Bronchial epithelial cell (primary cell): ENCODE measurements at regions not wholly inside any gene's neighbourhood (a gene's known extent, or its start where the extent isn't known, plus 50 kb on each side); places are given as distances from the start of the nearest gene placed in this dataset.

Experiments
- DNase-seq: peaks from one replicate; pipeline ENCODE4 v3.0.0-alpha.2; 2010; ENCODE audit warnings: low read depth
- FAIRE-seq: peaks from 2 replicates; lab custom pipeline; 2011; peaks lifted over from hg19 to GRCh38; lab: Jason Lieb, UNC
- H3K27me3 ChIP-seq: 2 replicates; pipeline ENCODE4 v1.5.1; 2011; ENCODE audit warnings: low read length; ENCODE audit not compliant: control insufficient read depth, insufficient read depth
- H3K36me3 ChIP-seq: 2 replicates; pipeline ENCODE4 v1.5.1; 2011; ENCODE audit warnings: low read length; ENCODE audit not compliant: control insufficient read depth, insufficient read depth
- H3K4me3 ChIP-seq: 2 replicates; pipeline ENCODE4 v1.5.1; 2011; ENCODE audit warnings: mild to moderate bottlenecking, low read depth, low read length, control low read depth
- CTCF ChIP-seq: IDR thresholded peaks from 2 replicates; pipeline ENCODE4 v1.5.1; 2011; ENCODE audit warnings: mild to moderate bottlenecking, moderate library complexity, low read length, control low read depth, inconsistent platforms; ENCODE audit not compliant: insufficient read depth, severe bottlenecking

GRCh38 chr16:80105160-80105559 is 435.6 kb upstream of the DYNLRB2 start:
- TF ChIP-seq CTCF: no peak

GRCh38 chr16:80104401-80104800 is 436.4 kb upstream of the DYNLRB2 start:
- DNase-seq: peak; percentile 45

More at GRCh38 chr16:80105160-80105559, 435.6 kb upstream of the DYNLRB2 start:
- H3K36me3 ChIP-seq: no peaks in the 10 kb centered on the region
- no peak overlapping the region for H3K4me3 ChIP-seq
- no peaks in the 10 kb centered on the region for H3K27me3 ChIP-seq
- peak; percentile 76 for FAIRE-seq
- DNase-seq: peak; percentile 98

GRCh38 chr16:80103463-80103862 is 437.3 kb upstream of the DYNLRB2 start:
- FAIRE-seq (peak; percentile 28), DNase-seq (peak; percentile 92)
- no peak for TF ChIP-seq CTCF
- no peak overlapping the region for H3K4me3 ChIP-seq
- H3K36me3 ChIP-seq: no peaks in the 10 kb centered on the region
- H3K27me3 ChIP-seq: no peaks in the 10 kb centered on the region

More at GRCh38 chr16:80104401-80104800, 436.4 kb upstream of the DYNLRB2 start:
- FAIRE-seq: no peak
- no peak overlapping the region for H3K4me3 ChIP-seq
- no peaks in the 10 kb centered on the region for H3K27me3 ChIP-seq
- no peaks in the 10 kb centered on the region for H3K36me3 ChIP-seq
- no peak for TF ChIP-seq CTCF

GRCh38 chr16:80100846-80101451 is 439.8 kb upstream of the DYNLRB2 start:
- no peaks in the 10 kb centered on the region for H3K27me3 ChIP-seq
- no peaks in the 10 kb centered on the region for H3K36me3 ChIP-seq
- no peak for FAIRE-seq
- DNase-seq: no peak
- no peak overlapping the region for H3K4me3 ChIP-seq
- no peak for TF ChIP-seq CTCF

- FAIRE-seq (no peak), DNase-seq (no peak)
- H3K27me3 ChIP-seq: no peaks in the 10 kb centered on the region
- H3K4me3 ChIP-seq: no peak overlapping the region
- TF ChIP-seq CTCF: no peak
- H3K36me3 ChIP-seq: no peaks in the 10 kb centered on the region
Measured at GRCh38 chr16:80100186-80100585, 440.6 kb upstream of the DYNLRB2 start.

- no peak for TF ChIP-seq CTCF
- Histone ChIP-seq H3K27me3 (no peaks in the 10 kb centered on the region), H3K4me3 (no peak overlapping the region), H3K36me3 (no peaks in the 10 kb centered on the region)
- FAIRE-seq (no peak), DNase-seq (no peak)
Measured at GRCh38 chr16:80097098-80097497, 443.7 kb upstream of the DYNLRB2 start.
